ENCODE measurements at regions not wholly inside any gene's neighbourhood (a gene's known extent, or its start where the extent isn't known, plus 50 kb on each side); places are given as distances from the start of the nearest gene placed in this dataset.

GRCh38 chr10:130781623-130782022 is 529.9 kb downstream of the TCERG1L start:
- DNase-seq: no peak

GRCh38 chr10:130782467-130782866 is 529.1 kb downstream of the TCERG1L start:
- no peak for DNase-seq

- DNase-seq: no peak
Measured at GRCh38 chr10:130784326-130784725, 527.2 kb downstream of the TCERG1L start.

GRCh38 chr10:130786365-130786966 is 525.1 kb downstream of the TCERG1L start:
- DNase-seq: no peak

GRCh38 chr10:130787243-130787642 is 524.3 kb downstream of the TCERG1L start:
- DNase-seq: no peak

- DNase-seq: no peak
Measured at GRCh38 chr10:130787821-130788220, 523.7 kb downstream of the TCERG1L start.

GRCh38 chr10:130790339-130790738 is 521.2 kb downstream of the TCERG1L start:
- no peak for DNase-seq

- no peak for DNase-seq
Measured at GRCh38 chr10:130792096-130792845, 519.2 kb downstream of the TCERG1L start.

- DNase-seq: no peak
Measured at GRCh38 chr10:130795819-130796218, 515.7 kb downstream of the TCERG1L start.

- no peak for DNase-seq
Measured at GRCh38 chr10:130799532-130799931, 512.0 kb downstream of the TCERG1L start.

GRCh38 chr10:130800281-130800680 is 511.2 kb downstream of the TCERG1L start:
- no peak for DNase-seq

GRCh38 chr10:130801276-130801675 is 510.2 kb downstream of the TCERG1L start:
- DNase-seq: no peak

- no peak for DNase-seq
Measured at GRCh38 chr10:130801784-130802183, 509.7 kb downstream of the TCERG1L start.

- no peak for DNase-seq
Measured at GRCh38 chr10:130802301-130802700, 509.2 kb downstream of the TCERG1L start.

- DNase-seq: no peak
Measured at GRCh38 chr10:130804281-130804680, 507.2 kb downstream of the TCERG1L start.

- DNase-seq: no peak
Measured at GRCh38 chr10:130804778-130805634, 506.5 kb downstream of the TCERG1L start.

- DNase-seq: no peak
Measured at GRCh38 chr10:130805635-130806030, 505.9 kb downstream of the TCERG1L start.

GRCh38 chr10:130806426-130806825 is 505.1 kb downstream of the TCERG1L start:
- DNase-seq: no peak

GRCh38 chr10:130807096-130807495 is 504.4 kb downstream of the TCERG1L start:
- DNase-seq: no peak

- no peak for DNase-seq
Measured at GRCh38 chr10:130807721-130808120, 503.8 kb downstream of the TCERG1L start.

GRCh38 chr10:130808243-130808642 is 503.3 kb downstream of the TCERG1L start:
- DNase-seq: no peak

GRCh38 chr10:130808686-130809085 is 502.8 kb downstream of the TCERG1L start:
- DNase-seq: no peak

- no peak for DNase-seq
Measured at GRCh38 chr10:130809181-130809580, 502.3 kb downstream of the TCERG1L start.

Measured in CD4-positive, alpha-beta T cell treated with Interferon alpha-2 for 1 hour (primary cell).